Transverse colon (tissue), 4 donors: ENCODE measurements at regions not wholly inside any gene's neighbourhood (a gene's known extent, or its start where the extent isn't known, plus 50 kb on each side); places are given as distances from the start of the nearest gene placed in this dataset.

ENCODE experiments used
- DNase-seq: peaks from one replicate; pipeline ENCODE4 v3.0.0-alpha.2; 2019
- H3K27ac ChIP-seq, 4 donors: fragments of 200-600 bp; sonication (generic); 2 replicates each; pipeline ENCODE4 v1.5.1; 2016 to 2018; ENCODE audit warnings: inconsistent platforms in 4 of 4
- H3K27me3 ChIP-seq: fragments of 200-600 bp; sonication (generic); 2 replicates; pipeline ENCODE4 v1.5.1; 2017; ENCODE audit warnings: inconsistent platforms
- H3K36me3 ChIP-seq, 4 donors: fragments of 200-600 bp; sonication (generic); 2 replicates each; pipeline ENCODE4 v1.5.1; 2017 to 2019; ENCODE audit warnings: inconsistent platforms in 4 of 4
- H3K4me1 ChIP-seq, 4 donors: fragments of 200-600 bp; sonication (generic); 2 replicates each; pipeline ENCODE4 v1.5.1; 2017 to 2020; ENCODE audit warnings: inconsistent platforms in 4 of 4
- H3K4me3 ChIP-seq, 4 donors: fragments of 200-600 bp; sonication (generic); 1 replicate in 1 of 4; 2 replicates in 3 of 4; pipeline versions ENCODE4 v1.5.1 to v1.6.1; 2017 to 2019; ENCODE audit warnings: inconsistent platforms in 4 of 4
- H3K9me3 ChIP-seq, 2 donors: fragments of 200-600 bp; sonication (generic); 2 replicates each; pipeline ENCODE4 v1.5.1; 2017 to 2019; ENCODE audit warnings: inconsistent platforms in 2 of 2
- EP300 ChIP-seq: sonication (generic); formaldehyde crosslinking; IDR thresholded peaks from one replicate; pipeline ENCODE4 v1.6.1; 2017; ENCODE audit warnings: antibody characterized with exemption, low read depth
- POLR2A ChIP-seq: fragments of 450-650 bp; IDR thresholded peaks from one replicate; pipeline ENCODE4 v1.6.1; 2016; ENCODE audit warnings: antibody characterized with exemption, mild to moderate bottlenecking, moderate library complexity
- POLR2AphosphoS5 ChIP-seq, 3 donors: sonication (generic); formaldehyde crosslinking; IDR thresholded peaks; one replicate each; pipeline ENCODE4 v1.6.1; 2016; ENCODE audit warnings: antibody characterized with exemption in 3 of 3
- WGBS, 2 donors: methylation state at CpG; one replicate each; pipeline ENCODE4 v1.1.5; 2018; ENCODE audit warnings: low coverage in 1 of 2; 5-methylcytosine and 5-hydroxymethylcytosine counted together
- in situ Hi-C, 4 donors: fragments of 200-750 bp; cut with MboI; loops; one replicate each; pipeline versions ENCODE4 v1.15.0 to v1.15.1; 2017; ENCODE audit warnings: low sequenced_read_pairs in 3 of 4, low pct_ligation_motif_present in 1 of 4, low pct_unique_long_range_greater_than_20kb in 1 of 4
- intact Hi-C: fragments of 100-400 bp; cut with DNase I; formaldehyde crosslinking; loops from one replicate; pipeline ENCODE4 v1.15.1; 2023; ENCODE audit warnings: low total_unique reads
- TF ChIP-seq, protein P1 (sequence below), 5 experiments: fragments of 200-600 bp in 3 of 5; fragments of 450-650 bp in 2 of 5; sonication (generic) in 3 of 5; IDR thresholded peaks; 1 replicate in 2 of 5; 2 replicates in 3 of 5; pipeline ENCODE4 v1.5.1; 2016 to 2017; ENCODE audit warnings: antibody characterized with exemption in 5 of 5, inconsistent platforms in 3 of 5, mild to moderate bottlenecking in 2 of 5, moderate library complexity in 1 of 5

DNA sequence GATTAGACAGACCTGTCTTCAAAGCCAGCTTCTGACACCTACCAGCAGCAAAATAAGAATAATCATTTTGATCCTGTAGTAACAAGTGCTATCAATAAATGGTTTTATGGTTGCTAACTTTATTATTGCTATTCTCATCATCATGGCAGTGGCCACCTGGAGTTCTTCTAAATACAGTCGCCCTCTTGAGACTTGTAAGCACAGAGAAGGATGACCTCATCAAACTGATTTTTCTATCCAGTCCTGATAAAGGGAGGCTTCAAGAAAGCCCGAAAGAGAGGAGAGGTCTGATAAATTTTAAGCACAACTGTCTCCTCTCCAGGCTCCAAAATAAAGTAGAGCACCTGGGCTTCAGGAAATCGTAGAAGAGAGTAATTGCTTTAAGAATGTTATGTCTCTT lies 286.4 kb downstream of the USP46 start:
- intact Hi-C loops: no loop called here
- in situ Hi-C loops: loop anchor here in 3 of 4 donors (10.0 kb wide), 1 partner anchor 612 kb away; no protein-coding TSS in a partner anchor

GRCh38 chr4:52373650-52374049 lies 285.5 kb downstream of the USP46 start:
- H3K9me3 ChIP-seq: no peaks in the 10 kb centered on the region
- no peaks in the 10 kb centered on the region for H3K36me3 ChIP-seq
- in situ Hi-C loops (loop anchor here in 3 of 4 donors (10.0 kb wide), 1 partner anchor 611 kb away; no protein-coding TSS in a partner anchor), intact Hi-C loops (no loop called here)
- no peak for DNase-seq
- TF ChIP-seq EP300 (no peak), POLR2AphosphoS5 (IDR thresholded peaks at IDR 0.05) (no peak), POLR2A (no peak)
- TF ChIP-seq, protein P1, sequence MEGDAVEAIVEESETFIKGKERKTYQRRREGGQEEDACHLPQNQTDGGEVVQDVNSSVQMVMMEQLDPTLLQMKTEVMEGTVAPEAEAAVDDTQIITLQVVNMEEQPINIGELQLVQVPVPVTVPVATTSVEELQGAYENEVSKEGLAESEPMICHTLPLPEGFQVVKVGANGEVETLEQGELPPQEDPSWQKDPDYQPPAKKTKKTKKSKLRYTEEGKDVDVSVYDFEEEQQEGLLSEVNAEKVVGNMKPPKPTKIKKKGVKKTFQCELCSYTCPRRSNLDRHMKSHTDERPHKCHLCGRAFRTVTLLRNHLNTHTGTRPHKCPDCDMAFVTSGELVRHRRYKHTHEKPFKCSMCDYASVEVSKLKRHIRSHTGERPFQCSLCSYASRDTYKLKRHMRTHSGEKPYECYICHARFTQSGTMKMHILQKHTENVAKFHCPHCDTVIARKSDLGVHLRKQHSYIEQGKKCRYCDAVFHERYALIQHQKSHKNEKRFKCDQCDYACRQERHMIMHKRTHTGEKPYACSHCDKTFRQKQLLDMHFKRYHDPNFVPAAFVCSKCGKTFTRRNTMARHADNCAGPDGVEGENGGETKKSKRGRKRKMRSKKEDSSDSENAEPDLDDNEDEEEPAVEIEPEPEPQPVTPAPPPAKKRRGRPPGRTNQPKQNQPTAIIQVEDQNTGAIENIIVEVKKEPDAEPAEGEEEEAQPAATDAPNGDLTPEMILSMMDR (IDR thresholded peaks at IDR 0.05): no peak
- H3K27ac ChIP-seq: no peak overlapping the region
- no peaks in the 10 kb centered on the region for H3K4me1 ChIP-seq
- no peak overlapping the region for H3K4me3 ChIP-seq
- 72 to 79% methylated on average over 2 to 3 of the region's 3 CpGs for WGBS, 2 donors
- H3K27me3 ChIP-seq: no peaks in the 10 kb centered on the region

More for the DNA sequence above, 286.4 kb downstream of the USP46 start:
- no peaks in the 10 kb centered on the region for H3K27me3 ChIP-seq
- TF ChIP-seq POLR2AphosphoS5 (IDR thresholded peaks at IDR 0.05) (no peak), POLR2A (no peak), EP300 (no peak)
- TF ChIP-seq, protein P1 (IDR thresholded peaks at IDR 0.05): no peak
- no peaks in the 10 kb centered on the region for H3K36me3 ChIP-seq
- H3K27ac ChIP-seq: no peak overlapping the region
- DNase-seq: no peak
- H3K4me1 ChIP-seq: no peaks in the 10 kb centered on the region
- H3K9me3 ChIP-seq: no peaks in the 10 kb centered on the region
- H3K4me3 ChIP-seq: no peak overlapping the region
- 20 to 53% methylated on average over 2 to 3 of the region's 3 CpGs for WGBS, 2 donors

GRCh38 chr4:52374877-52375276 lies 284.2 kb downstream of the USP46 start:
- 62% methylated on average over 4 of the region's 4 CpGs; no CpG with 5 or more reads in 1 of the 2 donors for WGBS, 2 donors
- H3K27ac ChIP-seq: no peak overlapping the region
- DNase-seq: no peak
- in situ Hi-C loops: loop anchor here (5.0 to 25.0 kb wide), 3 partner anchors 610 to 1887 kb away; no protein-coding TSS in a partner anchor
- no peaks in the 10 kb centered on the region for H3K27me3 ChIP-seq
- H3K9me3 ChIP-seq: no peaks in the 10 kb centered on the region
- intact Hi-C loops: no loop called here
- no peaks in the 10 kb centered on the region for H3K36me3 ChIP-seq
- no peak overlapping the region for H3K4me3 ChIP-seq
- H3K4me1 ChIP-seq: no peaks in the 10 kb centered on the region
- TF ChIP-seq POLR2A (no peak), POLR2AphosphoS5 (IDR thresholded peaks at IDR 0.05) (no peak), EP300 (no peak)
- TF ChIP-seq, protein P1 (IDR thresholded peaks at IDR 0.05): no peak

DNA sequence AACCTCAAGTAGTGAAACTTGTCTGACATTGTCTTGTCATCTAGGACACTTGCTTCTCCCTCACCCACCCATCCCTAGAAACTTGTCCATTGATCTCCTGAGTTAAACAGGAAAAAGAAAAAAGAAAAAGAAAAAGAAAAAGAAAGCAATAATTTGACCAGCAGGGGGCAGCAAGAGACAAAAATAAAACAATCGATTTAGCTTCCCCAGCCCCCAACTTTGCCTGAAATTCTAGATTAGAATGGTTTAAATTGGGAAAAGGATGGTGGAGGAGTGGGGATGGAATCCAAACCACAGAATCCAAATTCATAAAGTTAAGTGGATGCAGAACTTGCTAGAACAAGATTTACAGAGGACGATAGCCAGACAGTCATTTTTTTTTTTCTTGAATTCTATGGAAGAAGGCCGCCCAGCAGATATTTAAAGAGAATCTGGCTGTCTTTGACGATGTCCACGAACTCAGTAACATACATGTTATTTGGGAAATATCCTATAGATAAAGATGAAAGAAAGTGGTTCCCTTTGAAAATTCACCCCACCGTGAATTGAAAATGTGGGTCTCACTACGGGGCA lies 282.9 kb downstream of the USP46 start:
- DNase-seq: no peak
- intact Hi-C loops (no loop called here), in situ Hi-C loops (loop anchor here (5.0 to 25.0 kb wide), 3 partner anchors 609 to 1886 kb away; no protein-coding TSS in a partner anchor)
- H3K4me3 ChIP-seq: no peak overlapping the region
- no peaks in the 10 kb centered on the region for H3K4me1 ChIP-seq
- no peaks in the 10 kb centered on the region for H3K27me3 ChIP-seq
- no peaks in the 10 kb centered on the region for H3K36me3 ChIP-seq
- no peaks in the 10 kb centered on the region for H3K9me3 ChIP-seq
- no peak for TF ChIP-seq POLR2A
- TF ChIP-seq, protein P1 (IDR thresholded peaks at IDR 0.05): peak; percentile 57 to 73 (median 62)
- no peak for TF ChIP-seq POLR2AphosphoS5 (IDR thresholded peaks at IDR 0.05)
- no peak overlapping the region for H3K27ac ChIP-seq
- 49 to 52% methylated on average over 5 to 7 of the region's 7 CpGs for WGBS, 2 donors
